HG03432 (cell line): ENCODE measurements at regions not wholly inside any gene's neighbourhood (a gene's known extent, or its start where the extent isn't known, plus 50 kb on each side); places are given as distances from the start of the nearest gene placed in this dataset.
"Not testable (repeated sequence)": the region's sequence is repeated elsewhere in the genome, so short reads cannot be mapped to it uniquely, and the experiment has no call there.

Experiments used
- ATAC-seq: cut with Tn5 transposase; IDR thresholded peaks from one replicate; pipeline ENCODE4 v1.9.1; 2021; ENCODE audit warnings: mild to moderate bottlenecking, moderate library complexity; ENCODE audit not compliant: unreplicated experiment

DNA sequence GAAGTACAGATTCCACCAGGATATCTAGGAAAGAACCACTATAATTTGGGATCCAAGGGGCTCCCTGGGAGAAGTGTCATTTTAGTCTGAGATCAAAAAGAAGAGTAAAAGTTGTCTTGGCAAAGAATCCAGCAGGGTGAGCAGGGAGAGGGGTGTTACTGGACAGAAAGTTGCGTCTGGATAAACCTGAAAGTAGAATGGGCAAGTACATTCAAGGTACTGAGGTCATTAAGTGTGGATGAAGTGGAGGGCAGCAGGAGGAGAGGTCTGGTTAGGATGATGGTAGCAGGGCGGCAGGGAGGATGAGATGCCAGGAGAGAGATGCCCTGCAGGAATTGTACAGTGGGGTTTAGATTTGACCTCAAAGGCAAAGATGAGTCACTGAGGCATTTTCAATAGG lies 253.3 kb downstream of the KLF13 start:
- no peak for ATAC-seq

DNA sequence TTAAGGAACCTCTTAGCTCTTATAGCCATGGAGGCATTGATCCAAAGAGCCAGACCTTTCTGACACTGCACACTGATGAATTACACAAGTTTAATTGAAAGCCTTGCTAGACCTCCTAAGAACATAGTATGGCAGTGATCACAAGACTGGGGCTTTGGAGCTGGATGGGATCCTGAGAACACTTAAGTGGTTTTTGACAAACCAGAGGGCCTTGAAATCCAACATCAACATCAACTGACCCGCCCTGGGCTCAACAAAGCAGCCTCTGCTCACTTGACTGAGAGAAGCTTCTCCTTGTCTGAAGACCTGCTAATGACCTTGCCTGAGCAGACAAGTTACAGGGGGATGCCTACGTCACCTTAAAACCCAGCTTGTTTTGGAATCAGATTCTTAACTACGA lies 257.6 kb downstream of the KLF13 start:
- no peak for ATAC-seq

DNA sequence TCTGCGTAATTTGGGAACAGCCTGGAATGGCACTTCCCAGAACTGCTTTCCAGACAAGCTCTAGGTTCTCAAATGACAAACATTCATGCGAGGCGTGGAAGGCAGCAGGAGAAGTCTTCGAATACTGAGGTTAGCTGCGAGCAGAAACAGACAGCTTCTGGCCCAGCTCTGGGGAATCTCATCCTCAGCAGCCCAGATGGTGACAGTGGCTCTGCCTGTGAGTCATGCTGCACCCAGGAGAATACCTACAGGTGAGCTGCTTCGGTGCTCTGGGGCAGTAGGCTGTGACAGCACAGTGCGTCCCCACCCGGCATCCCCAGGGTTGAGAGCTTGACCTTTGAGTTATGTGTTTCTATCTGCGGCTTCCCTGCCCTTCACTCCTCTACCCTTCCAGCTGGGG lies 258.6 kb downstream of the KLF13 start:
- no peak for ATAC-seq

DNA sequence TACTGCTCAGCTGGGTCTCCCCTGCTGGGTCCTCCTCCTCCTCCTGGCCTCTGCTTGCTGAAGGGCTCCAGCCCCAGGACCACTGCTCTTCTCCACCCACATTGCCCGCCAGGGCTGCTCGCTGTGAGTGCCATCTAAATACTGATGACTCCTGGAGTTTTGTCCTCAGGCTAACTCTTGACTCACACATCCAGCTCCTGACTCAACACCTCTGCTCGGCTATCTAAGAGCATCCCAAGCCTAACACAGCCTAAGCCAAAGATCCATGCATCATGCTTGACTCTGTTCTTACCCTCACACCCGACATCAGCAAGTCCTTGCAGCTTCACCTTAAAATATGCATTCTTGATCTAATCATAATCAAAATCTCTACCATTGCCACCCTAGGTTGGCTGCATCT lies 260.2 kb downstream of the KLF13 start:
- no peak for ATAC-seq

DNA sequence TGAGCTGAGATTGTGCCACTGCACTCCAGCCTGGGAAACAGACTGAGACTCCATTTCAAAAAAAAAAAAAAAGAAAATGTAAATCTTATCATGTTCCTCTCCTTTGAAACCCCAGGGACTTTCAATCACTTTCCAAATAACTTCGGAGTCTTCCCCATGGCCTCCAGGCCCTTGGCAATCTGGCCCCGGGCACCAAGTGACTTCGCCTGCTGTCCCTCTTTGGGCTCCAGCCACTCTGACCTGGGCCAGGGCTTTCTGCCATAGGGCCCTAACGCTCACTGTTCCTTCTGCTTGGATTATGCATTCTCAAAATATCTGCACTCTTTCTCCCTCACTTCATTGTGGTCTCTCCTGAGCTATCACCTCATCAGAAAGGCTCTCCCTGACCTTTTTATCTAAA lies 260.9 kb downstream of the KLF13 start:
- no peak for ATAC-seq

DNA sequence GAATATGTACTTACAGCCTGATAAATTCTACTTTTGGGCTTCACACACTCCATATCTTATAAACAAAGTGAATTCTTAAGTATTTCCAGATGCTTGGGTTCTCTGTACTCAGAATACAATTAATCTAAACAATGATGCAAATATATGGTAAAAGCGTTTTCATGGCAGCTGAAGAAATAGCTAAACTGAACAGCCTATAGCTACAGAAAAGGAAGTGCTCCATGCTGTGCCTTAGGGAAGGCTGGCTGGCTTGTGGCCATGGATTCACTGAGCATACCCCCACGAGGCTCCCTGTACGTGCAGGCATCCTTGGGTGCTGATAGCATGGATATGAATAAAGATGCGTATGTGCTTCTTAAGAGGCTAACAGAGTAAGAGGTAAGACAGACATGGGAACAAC lies 264.0 kb downstream of the KLF13 start:
- ATAC-seq: no peak

DNA sequence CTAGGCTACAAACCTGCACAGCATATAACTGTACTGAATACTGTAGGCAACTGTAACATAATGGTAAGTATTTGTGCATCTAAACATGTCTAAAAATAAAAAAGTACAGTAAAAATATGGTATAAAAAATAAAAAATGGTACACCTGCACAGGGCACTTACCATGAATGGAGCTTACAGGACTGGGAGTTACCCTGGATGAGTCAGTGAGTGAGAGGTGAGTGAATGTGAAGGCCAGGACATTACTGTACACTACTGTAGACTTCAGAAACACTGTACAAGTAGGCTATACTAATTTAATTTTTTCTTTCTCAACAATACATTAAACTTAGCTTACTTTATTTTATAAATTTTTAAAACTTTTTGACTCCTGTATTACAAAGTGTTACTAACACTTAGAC lies 265.3 kb downstream of the KLF13 start:
- ATAC-seq: no peak

DNA sequence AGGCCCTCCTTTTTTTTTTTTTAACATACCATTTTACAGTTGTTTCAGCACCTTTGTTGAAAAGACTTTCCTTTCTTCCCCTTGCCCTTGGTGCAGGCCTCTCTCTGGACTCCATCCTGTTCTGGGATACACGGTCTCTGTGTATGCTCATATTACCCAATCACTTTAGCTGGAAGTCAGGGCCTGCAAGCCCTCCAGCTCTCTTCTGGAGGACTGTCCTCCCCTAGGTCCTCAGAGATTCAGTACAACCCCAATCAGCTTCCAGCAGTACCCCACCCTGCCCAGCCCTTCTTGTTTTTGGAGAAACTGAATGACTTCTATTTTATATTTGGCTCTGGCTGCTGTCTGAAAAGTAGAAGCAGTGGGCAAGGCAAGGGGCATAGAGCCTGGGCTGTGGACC lies 270.8 kb downstream of the KLF13 start:
- ATAC-seq: no peak

DNA sequence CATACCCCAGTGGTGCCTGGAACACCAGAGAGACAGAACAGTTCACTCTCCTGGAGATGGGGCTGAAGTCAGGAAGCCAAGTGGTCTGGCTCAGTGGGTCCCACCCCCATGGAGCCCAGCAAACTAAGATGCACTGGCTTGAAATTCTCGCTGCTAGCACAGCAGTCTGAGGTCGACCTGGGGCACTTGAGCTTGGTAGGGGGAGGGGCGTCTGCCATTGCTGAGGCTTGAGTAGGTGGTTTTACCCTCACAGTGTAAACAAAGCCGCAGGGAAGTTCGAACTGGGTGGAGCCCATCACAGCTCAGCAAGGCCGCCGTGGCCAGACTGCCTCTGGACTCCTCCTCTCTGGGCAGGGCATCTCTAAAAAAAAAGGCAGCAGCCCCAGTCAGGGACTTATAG lies 272.0 kb downstream of the KLF13 start:
- no peak for ATAC-seq

DNA sequence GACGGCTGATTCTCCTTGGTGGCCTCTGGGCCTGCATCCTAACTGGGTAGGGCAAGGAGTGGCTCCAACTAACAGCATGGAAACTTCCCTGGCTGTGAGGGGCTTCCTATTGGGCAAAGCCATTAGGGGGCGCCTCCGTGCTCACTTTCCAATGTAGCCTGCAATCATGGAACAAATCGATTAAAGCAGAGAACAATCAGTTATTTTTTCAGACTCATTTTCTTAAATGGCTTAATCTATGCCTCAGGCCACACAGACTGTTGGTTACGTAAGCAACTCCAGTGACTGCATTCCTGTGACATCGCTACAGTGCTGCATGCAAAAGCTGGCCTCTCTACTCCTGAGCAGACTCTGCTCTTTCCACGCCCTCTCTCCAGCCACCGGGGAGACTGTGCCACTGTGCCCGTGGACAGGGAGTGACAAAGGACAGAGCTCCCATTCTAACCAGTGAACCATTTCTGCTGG lies 278.9 kb downstream of the KLF13 start:
- ATAC-seq: no peak

DNA sequence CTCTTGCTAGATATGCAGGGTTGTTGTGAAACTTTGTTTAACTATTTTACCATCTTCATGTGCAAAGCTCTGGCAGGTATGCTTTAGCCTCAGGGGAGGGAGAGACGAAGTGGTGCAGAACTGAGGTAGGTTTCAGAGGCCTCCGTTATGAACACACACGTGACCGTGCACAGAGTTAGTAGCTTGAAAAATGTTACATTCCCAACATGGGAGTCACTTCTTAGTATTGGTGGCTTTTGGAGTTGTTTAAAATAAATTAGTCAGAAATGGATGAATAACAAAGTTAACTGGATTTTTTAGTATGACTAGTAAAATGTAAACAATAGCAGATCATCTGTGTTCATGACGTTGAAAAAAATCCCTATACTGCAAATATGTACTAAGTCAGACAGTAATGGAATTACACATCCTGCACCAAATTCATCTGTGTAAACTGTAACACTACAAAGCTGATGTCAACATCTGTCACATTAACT lies 279.6 kb downstream of the KLF13 start:
- ATAC-seq: no peak

DNA sequence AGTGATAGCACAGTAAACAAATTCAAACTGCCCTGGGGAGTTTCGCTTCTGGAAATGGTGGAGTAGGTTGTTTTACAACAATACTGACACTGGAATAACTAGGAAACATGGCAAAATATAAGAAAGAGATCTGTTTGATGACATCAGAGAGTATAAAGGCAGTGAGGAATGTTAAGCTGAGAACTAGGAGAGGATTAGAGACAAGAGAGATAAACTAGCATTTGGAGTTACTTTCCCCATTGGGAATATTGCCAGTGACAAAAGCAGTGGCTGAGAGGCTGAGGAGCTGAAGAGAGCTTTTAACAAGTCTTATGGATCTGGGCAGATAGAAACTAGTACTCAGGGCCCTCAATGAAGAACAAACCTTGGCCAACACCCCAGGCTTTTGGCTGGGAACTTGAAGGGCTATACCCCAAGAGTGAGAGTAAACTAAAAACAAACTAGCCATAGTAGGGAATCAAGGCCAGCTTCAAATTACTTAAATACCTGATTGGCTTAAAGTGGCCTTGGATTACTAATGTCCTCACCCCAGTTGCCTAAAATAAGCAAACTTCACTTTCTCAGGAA lies 280.4 kb downstream of the KLF13 start:
- ATAC-seq: no peak

DNA sequence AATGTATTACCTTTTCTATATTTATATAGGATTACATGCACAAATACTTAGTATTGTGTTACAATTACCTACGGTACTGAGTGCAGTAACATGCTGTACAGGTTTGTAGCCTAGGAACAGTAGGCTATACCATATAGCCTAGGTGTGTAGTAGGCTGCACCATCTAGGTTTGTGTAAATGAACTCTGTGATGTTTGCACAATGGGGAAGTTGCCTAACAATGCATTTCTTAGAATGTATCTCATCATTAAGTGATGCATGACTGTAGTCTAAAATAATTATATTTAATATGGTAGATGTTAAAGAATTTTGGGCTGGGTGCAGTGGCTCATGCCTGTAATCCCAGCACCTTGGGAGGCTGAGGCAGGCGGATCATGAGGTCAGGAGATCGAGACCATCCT lies 281.0 kb downstream of the KLF13 start:
- ATAC-seq: no peak

DNA sequence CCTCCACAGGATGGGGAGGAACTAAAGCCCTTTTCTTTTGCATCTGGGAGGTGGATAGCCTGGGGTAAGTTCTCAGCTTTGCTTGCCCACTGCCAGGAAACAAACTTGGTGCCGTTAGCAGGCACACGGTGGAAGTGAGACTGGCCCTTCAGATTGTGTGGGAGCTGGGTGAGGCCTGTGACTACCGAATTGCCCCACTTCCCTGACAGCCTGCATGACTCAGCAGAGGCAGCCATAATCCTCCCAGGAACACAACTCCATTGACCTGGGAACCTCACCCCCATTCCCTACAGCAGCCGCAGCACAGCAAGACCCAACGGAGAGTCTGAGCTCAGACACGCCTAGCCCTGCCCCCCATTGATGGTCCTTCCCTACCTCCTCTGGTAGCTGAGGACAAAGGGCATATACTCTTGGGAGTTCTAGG lies 282.6 kb downstream of the KLF13 start:
- ATAC-seq: no peak

DNA sequence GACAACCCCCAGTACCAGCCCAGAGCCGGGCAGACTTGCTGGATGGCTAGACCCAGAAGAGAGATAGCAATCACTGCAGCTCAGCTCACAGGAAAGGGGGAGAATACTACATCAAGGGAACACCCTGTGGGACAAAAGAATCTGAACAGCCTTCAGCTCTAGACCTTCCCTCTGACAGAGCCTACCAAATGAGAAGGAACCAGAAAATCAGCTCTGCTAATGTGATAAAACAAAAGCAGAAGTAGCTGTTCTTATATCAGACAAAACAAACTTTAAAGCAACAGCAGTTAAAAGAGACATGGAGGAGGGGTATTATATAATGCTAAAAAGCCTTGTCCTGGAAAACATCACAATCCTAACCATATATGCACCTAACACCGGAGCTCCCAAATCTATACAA lies 283.3 kb downstream of the KLF13 start:
- no peak for ATAC-seq

DNA sequence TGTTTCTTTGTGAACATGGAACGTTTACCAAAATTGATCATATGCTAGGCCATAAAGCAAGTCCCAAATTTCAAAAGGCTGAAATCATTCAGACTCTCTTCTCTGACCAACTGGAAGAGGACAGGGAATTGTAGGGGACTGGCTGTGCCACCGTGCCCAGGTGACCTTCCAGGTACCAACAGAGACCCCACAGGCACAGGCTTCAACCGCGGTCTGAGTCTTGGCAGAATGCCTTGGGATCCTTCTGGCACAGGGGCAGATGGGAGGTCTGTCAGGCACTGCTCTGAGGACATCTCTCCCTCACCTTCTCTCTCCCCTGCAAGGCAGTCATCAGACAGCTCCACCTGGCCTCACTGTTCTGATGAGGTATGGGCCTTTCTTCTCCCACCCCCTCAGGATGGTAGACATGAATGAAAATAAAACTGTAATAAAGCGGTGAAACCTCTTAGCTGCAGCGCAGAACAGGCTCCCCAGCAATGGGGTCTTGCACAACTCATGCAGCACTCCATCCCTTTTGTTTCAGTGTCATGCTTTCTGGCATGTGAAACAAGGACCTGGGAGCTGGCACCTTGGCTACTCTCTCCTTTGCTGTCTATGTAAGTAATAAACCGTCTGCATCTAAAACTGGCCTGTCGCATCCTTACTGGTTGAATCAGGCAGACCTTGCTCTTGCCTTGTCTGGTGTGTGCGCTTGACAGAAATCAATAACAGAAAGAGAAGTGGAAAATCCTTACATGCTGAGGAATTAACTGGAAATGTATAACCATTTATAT lies 289.2 kb downstream of the KLF13 start:
- no peak for ATAC-seq

DNA sequence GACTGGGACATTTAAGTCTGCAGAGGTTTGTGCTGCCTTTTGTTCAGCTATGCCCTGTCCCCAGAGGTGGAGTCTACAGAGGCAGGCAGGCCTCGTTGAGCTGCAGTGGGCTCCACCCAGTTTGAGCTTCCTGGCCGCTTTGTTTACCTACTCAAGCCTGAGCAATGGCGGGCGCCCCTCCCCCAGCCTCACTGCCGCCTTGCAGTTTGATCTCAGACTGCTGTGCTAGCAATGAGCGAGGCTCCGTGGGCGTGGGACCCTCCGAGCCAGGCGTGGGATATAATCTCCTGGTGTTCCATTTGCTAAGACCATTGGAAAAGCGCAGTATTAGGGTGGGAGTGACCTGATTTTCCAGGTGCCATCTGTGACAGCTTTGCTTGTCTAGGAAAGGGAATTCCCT lies 296.7 kb downstream of the KLF13 start:
- not testable (repeated sequence) for ATAC-seq

DNA sequence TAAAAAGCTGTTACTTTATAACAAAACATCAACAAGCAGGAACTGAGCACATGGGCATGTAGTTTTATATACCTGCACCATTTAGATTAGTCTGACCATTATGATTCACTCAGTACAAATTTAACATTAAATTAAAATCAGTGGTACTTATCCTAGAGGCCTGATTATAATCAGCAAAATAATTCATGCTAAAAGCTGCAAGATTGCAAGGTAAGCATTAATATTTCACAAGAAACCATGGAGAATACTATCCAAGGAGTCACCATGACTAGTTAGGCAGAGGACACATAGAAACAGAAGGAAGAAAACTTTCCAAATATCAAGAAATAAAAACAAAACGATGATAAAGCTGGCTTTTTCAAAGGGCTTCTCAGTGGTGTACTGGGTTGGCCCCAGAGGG lies 297.5 kb downstream of the KLF13 start:
- not testable (repeated sequence) for ATAC-seq

DNA sequence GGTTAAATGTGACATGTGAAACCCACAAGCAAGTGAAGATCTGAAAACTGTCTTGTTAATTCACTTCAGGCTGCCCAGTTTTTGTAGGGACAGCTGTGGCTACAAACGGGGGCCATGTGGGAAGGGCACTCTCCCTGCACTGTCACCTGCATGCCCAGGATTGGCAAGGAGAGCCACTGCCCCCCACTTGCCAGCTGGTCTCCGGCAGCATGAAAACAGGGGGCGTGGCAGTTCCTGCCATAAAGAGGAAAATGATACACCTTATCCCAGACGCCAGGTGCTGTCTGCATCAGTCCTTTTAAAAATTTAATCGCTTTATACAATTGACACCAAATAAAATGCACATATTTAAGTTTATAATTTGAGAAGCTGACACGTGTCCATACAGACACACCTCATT lies 309.1 kb downstream of the KLF13 start:
- not testable (repeated sequence) for ATAC-seq

DNA sequence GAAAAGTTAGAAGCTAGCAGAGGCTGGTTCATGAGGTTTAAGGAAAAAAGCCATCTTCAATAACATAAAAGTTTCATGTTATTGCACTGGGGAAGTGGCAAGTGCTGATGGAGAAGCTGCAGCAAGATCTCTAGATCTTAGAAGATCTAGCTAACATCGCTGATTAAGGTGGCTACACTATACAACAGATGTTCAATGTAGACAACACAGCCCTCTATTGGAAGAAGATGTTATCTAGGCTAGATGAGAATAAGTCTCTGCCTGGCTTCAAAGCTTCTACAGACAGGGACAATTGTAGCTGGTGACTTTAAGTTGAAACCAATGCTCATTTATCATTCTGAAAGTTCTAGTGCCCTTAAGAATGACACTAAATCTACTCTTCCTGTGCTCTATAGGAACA lies 310.3 kb downstream of the KLF13 start:
- not testable (repeated sequence) for ATAC-seq

DNA sequence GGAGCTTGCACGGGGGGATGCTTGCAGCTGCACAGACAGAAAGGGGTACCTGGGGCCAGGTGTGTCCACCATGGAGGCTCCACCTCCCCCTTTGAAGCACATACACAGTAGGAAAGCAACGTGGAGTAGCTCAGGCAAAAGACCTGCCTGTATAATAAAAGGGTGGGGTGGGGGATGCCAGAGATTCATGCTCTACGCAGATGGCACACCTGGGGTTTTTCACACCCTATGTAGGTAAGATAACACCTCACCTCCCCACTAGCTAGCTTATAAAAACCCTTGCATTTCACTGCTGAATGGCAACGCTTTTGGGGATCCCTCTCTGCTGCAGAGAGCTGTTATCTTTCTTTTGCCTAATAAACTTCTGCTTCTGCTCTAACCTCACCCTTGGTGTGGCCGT lies 317.3 kb downstream of the KLF13 start:
- not testable (repeated sequence) for ATAC-seq

DNA sequence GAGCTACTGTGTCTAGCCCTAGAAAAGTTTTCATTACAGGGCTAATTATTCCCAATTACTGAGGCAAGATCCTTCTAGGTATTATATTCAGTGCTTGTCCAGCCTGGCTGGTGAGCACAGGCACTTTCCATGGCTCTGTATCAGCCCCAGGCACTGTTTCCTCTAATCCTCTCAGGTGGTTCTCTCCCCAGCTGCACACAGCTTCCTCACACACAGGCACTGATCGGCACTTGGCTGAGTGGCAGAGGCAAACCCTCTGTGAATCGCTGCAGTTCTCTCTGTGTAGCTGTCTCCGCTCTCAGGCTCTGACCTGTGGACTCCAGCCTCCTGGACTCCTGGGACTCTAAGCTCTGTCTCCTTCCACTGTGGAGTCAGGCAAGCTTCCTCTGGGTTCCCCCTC lies 318.1 kb downstream of the KLF13 start:
- not testable (repeated sequence) for ATAC-seq
